WI38 (cell line): ENCODE measurements at regions not wholly inside any gene's neighbourhood (a gene's known extent, or its start where the extent isn't known, plus 50 kb on each side); places are given as distances from the start of the nearest gene placed in this dataset.
"Not testable (repeated sequence)": the region's sequence is repeated elsewhere in the genome, so short reads cannot be mapped to it uniquely, and the experiment has no call there.

ENCODE experiments used
- H3K4me3 ChIP-seq: 2 replicates; pipeline ENCODE4 v1.5.1; 2011; ENCODE audit warnings: low read depth, mild to moderate bottlenecking, control low read depth, low read length
- CTCF ChIP-seq: IDR thresholded peaks from 2 replicates; pipeline ENCODE4 v1.5.1; 2012; ENCODE audit warnings: low read depth, mild to moderate bottlenecking, control low read depth, low read length

GRCh38 chr10:9126728-9127127 is 1072.2 kb downstream of the GATA3 start:
- no peak for TF ChIP-seq CTCF
- no peak overlapping the region for H3K4me3 ChIP-seq

DNA sequence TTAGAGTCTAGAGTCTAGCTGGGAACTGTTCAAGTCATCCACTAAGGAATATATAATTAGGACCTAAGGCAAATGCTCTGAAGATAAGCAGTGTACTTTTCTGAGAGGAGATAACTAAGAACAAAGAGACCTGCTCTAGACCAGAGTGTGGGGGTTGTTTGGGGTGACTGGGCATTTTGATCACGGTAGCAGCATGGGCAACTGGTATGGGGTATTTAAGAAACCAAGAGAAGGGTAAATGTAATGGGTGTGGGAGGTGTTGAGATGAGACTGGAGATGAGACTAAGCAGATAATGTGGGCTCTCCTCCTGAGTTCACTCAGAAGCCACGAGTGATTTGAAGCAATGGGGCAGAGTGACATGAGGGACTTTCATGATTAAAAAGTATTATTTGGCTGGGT is 1082.9 kb downstream of the GATA3 start:
- TF ChIP-seq CTCF = no peak
- H3K4me3 ChIP-seq = no peak overlapping the region

GRCh38 chr10:9138829-9139228 is 1084.3 kb downstream of the GATA3 start:
- not testable (repeated sequence) for H3K4me3 ChIP-seq

GRCh38 chr10:9140373-9140772 is 1085.9 kb downstream of the GATA3 start:
- TF ChIP-seq CTCF = no peak
- no peak overlapping the region for H3K4me3 ChIP-seq

GRCh38 chr10:9147475-9147874 is 1093.0 kb downstream of the GATA3 start:
- TF ChIP-seq CTCF = no peak
- H3K4me3 ChIP-seq = no peak overlapping the region

DNA sequence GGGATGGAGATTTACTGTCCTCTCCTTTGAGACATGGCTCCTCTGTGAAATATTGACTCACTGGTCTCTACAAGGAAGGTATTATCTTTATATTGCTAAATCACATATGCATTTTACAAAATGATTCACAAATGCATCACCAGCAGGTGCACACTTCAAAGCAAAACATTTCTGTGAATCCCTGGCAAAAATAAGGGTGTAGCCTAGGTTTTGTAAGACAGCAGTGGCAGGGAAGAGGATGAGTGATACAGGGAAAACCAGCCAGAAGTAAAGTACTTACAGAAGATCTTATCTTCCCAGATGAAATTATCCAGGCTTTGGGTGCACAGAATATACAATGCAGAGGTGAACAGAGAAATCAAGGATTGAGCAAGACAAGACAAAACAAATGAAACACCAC is 1094.6 kb downstream of the GATA3 start:
- no peak for TF ChIP-seq CTCF
- no peak overlapping the region for H3K4me3 ChIP-seq

DNA sequence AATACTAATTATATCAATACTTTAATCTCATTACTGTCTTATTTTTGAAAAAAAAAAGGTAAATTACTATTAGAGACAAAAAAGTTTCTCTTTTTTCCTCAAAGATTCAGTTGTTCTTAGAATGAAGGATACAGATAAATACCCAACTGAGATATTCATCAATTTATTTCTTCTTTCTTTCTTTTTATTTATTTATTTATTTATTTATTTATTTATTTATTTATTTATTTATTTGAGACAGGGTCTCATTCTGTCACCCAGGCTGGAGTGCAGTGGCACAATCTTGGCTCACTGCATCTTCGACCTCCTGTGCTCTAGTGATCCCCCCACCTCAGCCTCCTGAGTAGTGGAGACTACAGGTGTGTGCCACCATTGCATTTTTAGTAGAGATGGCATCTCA is 1098.6 kb downstream of the GATA3 start:
- H3K4me3 ChIP-seq = not testable (repeated sequence)

- no peak overlapping the region for H3K4me3 ChIP-seq
- TF ChIP-seq CTCF = no peak
Observed at GRCh38 chr10:9157656-9158055, 1103.2 kb downstream of the GATA3 start.

- TF ChIP-seq CTCF = no peak
- H3K4me3 ChIP-seq = no peak overlapping the region
Observed at GRCh38 chr10:9158675-9159074, 1104.2 kb downstream of the GATA3 start.
